NCI-H82 (cell line): ENCODE measurements at regions not wholly inside any gene's neighbourhood (a gene's known extent, or its start where the extent isn't known, plus 50 kb on each side); places are given as distances from the start of the nearest gene placed in this dataset.

ENCODE experiments used
- DNase-seq: peaks from one replicate; lab custom pipeline; 2025; lab: John Stamatoyannopoulos, UW

- peak; percentile 35 for DNase-seq
Observed at GRCh38 chr10:10591715-10592341, 425.8 kb upstream of the CELF2 start.

GRCh38 chr10:10596256-10596655 lies 421.4 kb upstream of the CELF2 start:
- no peak for DNase-seq

- DNase-seq: peak; percentile 2
Observed at GRCh38 chr10:10598297-10598696, 419.4 kb upstream of the CELF2 start.

GRCh38 chr10:10600004-10600403 lies 417.7 kb upstream of the CELF2 start:
- DNase-seq: no peak

GRCh38 chr10:10605551-10606081 lies 412.1 kb upstream of the CELF2 start:
- DNase-seq: no peak

- peak; percentile 97 for DNase-seq
Observed at GRCh38 chr10:10609379-10609955, 408.2 kb upstream of the CELF2 start.

GRCh38 chr10:10610171-10610570 lies 407.5 kb upstream of the CELF2 start:
- DNase-seq: no peak

- DNase-seq: no peak
Observed at GRCh38 chr10:10612151-10612550, 405.5 kb upstream of the CELF2 start.

GRCh38 chr10:10613656-10614244 lies 403.9 kb upstream of the CELF2 start:
- no peak for DNase-seq

- peak; percentile 35 for DNase-seq
Observed at GRCh38 chr10:10617686-10618085, 400.0 kb upstream of the CELF2 start.

- DNase-seq: no peak
Observed at GRCh38 chr10:10618139-10618538, 399.5 kb upstream of the CELF2 start.

- no peak for DNase-seq
Observed at GRCh38 chr10:10623958-10624566, 393.6 kb upstream of the CELF2 start.

GRCh38 chr10:10624567-10624962 lies 393.1 kb upstream of the CELF2 start:
- DNase-seq: peak; percentile 34

- DNase-seq: peak; percentile 3
Observed at GRCh38 chr10:10625491-10625890, 392.2 kb upstream of the CELF2 start.

- peak; percentile 19 for DNase-seq
Observed at GRCh38 chr10:10626734-10627133, 390.9 kb upstream of the CELF2 start.

GRCh38 chr10:10627414-10627813 lies 390.3 kb upstream of the CELF2 start:
- no peak for DNase-seq

- peak; percentile 29 for DNase-seq
Observed at GRCh38 chr10:10629512-10629911, 388.2 kb upstream of the CELF2 start.

GRCh38 chr10:10630281-10630680 lies 387.4 kb upstream of the CELF2 start:
- DNase-seq: peak; percentile 97

- no peak for DNase-seq
Observed at GRCh38 chr10:10630782-10631181, 386.9 kb upstream of the CELF2 start.

- no peak for DNase-seq
Observed at GRCh38 chr10:10642189-10642588, 375.5 kb upstream of the CELF2 start.

- DNase-seq: no peak
Observed at GRCh38 chr10:10642751-10643150, 374.9 kb upstream of the CELF2 start.

- no peak for DNase-seq
Observed at GRCh38 chr10:10644008-10644646, 373.5 kb upstream of the CELF2 start.
